ENCODE measurements at regions not wholly inside any gene's neighbourhood (a gene's known extent, or its start where the extent isn't known, plus 50 kb on each side); places are given as distances from the start of the nearest gene placed in this dataset.

- no peak for TF ChIP-seq BHLHE40 (IDR thresholded peaks at IDR 0.05; ENCODE audit: borderline replicate concordance)
- no peak for TF ChIP-seq NFRKB (IDR thresholded peaks at IDR 0.05)
- TF ChIP-seq L3MBTL2 (conservative IDR thresholded peaks at IDR 0.05): no peak
- TF ChIP-seq HDGF (IDR thresholded peaks at IDR 0.05; ENCODE audit: borderline replicate concordance): no peak
- no peak for TF ChIP-seq ELF4 (IDR thresholded peaks at IDR 0.05)
- TF ChIP-seq SP1 (IDR thresholded peaks at IDR 0.05): no peak
- TF ChIP-seq, protein P1, sequence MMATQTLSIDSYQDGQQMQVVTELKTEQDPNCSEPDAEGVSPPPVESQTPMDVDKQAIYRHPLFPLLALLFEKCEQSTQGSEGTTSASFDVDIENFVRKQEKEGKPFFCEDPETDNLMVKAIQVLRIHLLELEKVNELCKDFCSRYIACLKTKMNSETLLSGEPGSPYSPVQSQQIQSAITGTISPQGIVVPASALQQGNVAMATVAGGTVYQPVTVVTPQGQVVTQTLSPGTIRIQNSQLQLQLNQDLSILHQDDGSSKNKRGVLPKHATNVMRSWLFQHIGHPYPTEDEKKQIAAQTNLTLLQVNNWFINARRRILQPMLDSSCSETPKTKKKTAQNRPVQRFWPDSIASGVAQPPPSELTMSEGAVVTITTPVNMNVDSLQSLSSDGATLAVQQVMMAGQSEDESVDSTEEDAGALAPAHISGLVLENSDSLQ (IDR thresholded peaks at IDR 0.05): no peak
- TF ChIP-seq ARNT (IDR thresholded peaks at IDR 0.05): no peak
- TF ChIP-seq LEF1 (IDR thresholded peaks at IDR 0.05; ENCODE audit: borderline replicate concordance): no peak
- no peak for TF ChIP-seq SUZ12 (IDR thresholded peaks at IDR 0.05)
- TF ChIP-seq FOXA1 (IDR thresholded peaks at IDR 0.05): no peak
- no peak for TF ChIP-seq CTBP1 (IDR thresholded peaks at IDR 0.05; ENCODE audit: borderline replicate concordance)
- TF ChIP-seq ZNF384 (IDR thresholded peaks at IDR 0.05): no peak
These were observed 339.8 kb downstream of the CDH19 start for GRCh38 chr18:66264130-66264529.
